ENCODE measurements at regions not wholly inside any gene's neighbourhood (a gene's known extent, or its start where the extent isn't known, plus 50 kb on each side); places are given as distances from the start of the nearest gene placed in this dataset.

- no peak for TF ChIP-seq CTCF (IDR thresholded peaks at IDR 0.05)
Measured at GRCh38 chr14:56008150-56008549, 110.1 kb upstream of the PELI2 start.

DNA sequence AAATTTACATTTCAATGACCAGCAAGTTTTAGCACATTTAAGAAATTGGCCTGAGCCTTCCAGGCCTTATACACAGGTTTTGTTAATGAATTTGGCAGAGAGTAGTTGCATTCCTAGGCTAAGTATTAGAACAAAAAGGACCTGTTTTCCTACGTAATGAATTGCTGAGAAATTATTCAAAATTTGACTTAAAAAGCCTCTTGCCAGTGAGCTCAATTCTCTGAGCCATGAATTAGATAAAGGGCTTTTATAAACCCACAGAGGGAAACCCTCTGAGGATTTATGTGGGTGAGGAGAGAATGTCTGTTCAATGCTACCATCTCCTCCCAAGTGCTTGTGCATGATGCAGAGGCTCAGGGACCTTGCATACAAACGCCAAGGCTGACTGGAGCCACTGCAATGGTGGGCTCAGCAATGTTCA, 94.5 kb upstream of the PELI2 start:
- TF ChIP-seq CTCF (IDR thresholded peaks at IDR 0.05) = no peak

- no peak for TF ChIP-seq CTCF (IDR thresholded peaks at IDR 0.05)
Measured at GRCh38 chr14:56025191-56025590, 93.0 kb upstream of the PELI2 start.

GRCh38 chr14:56026506-56026905, 91.7 kb upstream of the PELI2 start:
- no peak for TF ChIP-seq CTCF (IDR thresholded peaks at IDR 0.05)

DNA sequence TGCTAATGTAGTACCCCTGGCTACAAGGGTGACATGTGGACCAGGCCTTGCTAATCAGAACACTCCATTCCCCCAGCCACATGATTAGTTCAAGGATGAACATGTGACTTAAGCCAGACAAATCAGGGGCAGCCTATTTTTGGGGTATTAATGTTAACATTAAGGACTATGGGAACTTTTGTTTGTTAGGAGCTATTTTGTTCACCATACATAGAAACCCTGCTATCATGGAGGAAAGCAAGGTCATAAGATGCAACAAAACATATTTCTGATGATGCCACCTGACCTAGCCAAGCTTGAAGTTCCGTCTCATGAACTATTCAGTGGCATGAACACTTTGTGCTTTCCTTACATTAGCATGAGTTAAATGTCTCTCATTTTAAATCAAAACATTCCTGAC, 90.8 kb upstream of the PELI2 start:
- TF ChIP-seq CTCF (IDR thresholded peaks at IDR 0.05) = no peak

DNA sequence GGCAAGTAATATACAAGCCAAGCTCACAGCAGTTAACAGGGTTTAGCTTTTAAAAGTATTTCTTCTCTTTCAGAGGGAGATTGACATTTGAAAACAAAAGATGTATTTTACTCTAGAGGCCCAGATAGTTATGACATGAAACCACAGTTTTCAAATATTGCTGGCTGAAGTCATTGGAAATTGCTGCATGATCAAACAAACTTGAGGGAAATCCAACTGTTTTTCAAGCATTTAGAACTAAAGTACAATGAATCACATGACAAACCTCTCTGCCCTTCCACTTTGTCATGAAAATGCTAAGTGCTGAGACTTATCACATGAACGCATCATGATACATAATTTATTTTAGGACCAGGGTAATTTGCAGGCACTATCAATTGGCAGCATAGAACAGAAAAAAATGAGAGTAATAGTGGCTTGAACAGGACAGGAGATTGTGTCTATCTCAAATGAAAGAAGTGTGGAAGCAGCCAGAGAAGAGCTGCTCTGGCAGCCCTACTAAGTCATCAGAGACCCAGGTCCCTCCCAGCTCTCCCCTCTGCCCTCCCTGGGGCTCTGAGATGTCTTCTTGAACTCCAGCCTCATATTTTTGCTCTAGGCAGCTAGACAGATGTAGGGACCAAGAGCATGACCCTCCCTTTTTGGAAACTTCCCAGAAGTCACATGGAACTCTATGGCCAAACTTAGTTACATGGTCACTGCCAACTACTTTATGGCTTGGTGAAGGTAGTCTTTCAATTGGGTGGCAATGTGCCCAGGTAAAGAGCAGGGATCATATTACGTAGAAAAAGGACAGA, 90.1 kb upstream of the PELI2 start:
- TF ChIP-seq CTCF (IDR thresholded peaks at IDR 0.05) = no peak

- no peak for TF ChIP-seq CTCF (IDR thresholded peaks at IDR 0.05)
Measured at GRCh38 chr14:56036353-56036752, 81.9 kb upstream of the PELI2 start.

DNA sequence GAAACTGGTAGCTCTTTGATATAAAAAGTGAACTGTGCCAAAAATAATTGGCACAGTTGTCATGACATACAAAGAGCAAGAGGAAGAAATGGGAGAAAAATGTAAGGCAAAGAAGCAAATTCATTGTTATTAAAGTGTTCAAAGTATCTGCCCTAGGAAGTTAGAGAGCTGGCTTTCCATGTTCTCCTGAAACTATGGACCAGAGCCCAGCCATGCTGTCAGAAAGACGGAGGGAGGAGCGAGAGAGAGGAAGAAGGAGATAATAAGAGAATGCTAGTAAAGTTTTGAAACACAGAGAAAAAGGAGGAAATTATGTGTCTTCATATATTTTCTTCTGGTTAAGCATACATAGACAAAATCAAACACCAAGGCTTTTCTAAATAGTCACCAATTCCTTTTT, 78.1 kb upstream of the PELI2 start:
- TF ChIP-seq CTCF (IDR thresholded peaks at IDR 0.05) = no peak

All from LNCAP (cell line).